PC-9 (cell line): ENCODE measurements at regions not wholly inside any gene's neighbourhood (a gene's known extent, or its start where the extent isn't known, plus 50 kb on each side); places are given as distances from the start of the nearest gene placed in this dataset.
A peak's percentile ranks its signal among the peaks of the same experiment; 100 is the strongest.

Experiments used
- BruUV-seq: library from RNA; stranded (reverse); fragments of 400-500 nt; replicated peaks from 2 replicates; lab custom pipeline; 2021; lab: Mats Ljungman, UMichigan
- CTCF ChIA-PET: fragments of 300-600 bp; sonication (Branson Sonifier 250); formaldehyde crosslinking; loops from one replicate; lab custom pipeline; 2022; ENCODE audit warnings: antibody characterized with exemption; lab: Charles Lee
- POLR2A ChIA-PET: fragments of 300-600 bp; sonication (Branson Sonifier 250); formaldehyde crosslinking; loops from one replicate; lab custom pipeline; 2022; ENCODE audit warnings: antibody characterized with exemption; ENCODE audit not compliant: unreplicated experiment; lab: Charles Lee
- DNase-seq, 2 experiments: peaks; one replicate each; pipeline versions ENCODE4 v3.0.0 to v3.0.0-alpha.2; 2015 to 2022; ENCODE audit warnings: mixed read lengths in 1 of 2
- H2AFZ ChIP-seq: fragments of 200-600 bp; sonication (generic); 2 replicates; pipeline ENCODE4 v1.8.1; 2017; ENCODE audit warnings: antibody characterized with exemption
- H3F3A ChIP-seq: fragments of 200-600 bp; sonication (generic); 2 replicates; pipeline ENCODE4 v1.8.1; 2017; ENCODE audit warnings: antibody characterized with exemption, mild to moderate bottlenecking, low read depth; ENCODE audit not compliant: insufficient read depth
- H3K27ac ChIP-seq: fragments of 200-600 bp; sonication (generic); 2 replicates; pipeline ENCODE4 v1.6.1; 2016; ENCODE audit warnings: mixed run types
- H3K27me3 ChIP-seq: fragments of 200-600 bp; sonication (generic); 2 replicates; pipeline ENCODE4 v1.6.1; 2016; ENCODE audit warnings: low read depth, mixed run types; ENCODE audit not compliant: insufficient read depth
- H3K36me3 ChIP-seq: fragments of 200-600 bp; sonication (generic); 2 replicates; pipeline ENCODE4 v1.6.1; 2016; ENCODE audit warnings: low read depth, mixed run types
- H3K4me1 ChIP-seq: fragments of 200-600 bp; sonication (generic); replicated peaks from 2 replicates; pipeline ENCODE4 v1.6.1; 2016; ENCODE audit warnings: mixed run types; ENCODE audit not compliant: insufficient read depth
- H3K4me2 ChIP-seq: fragments of 200-600 bp; sonication (generic); 2 replicates; pipeline ENCODE4 v1.6.1; 2017; ENCODE audit warnings: mixed run types
- H3K4me3 ChIP-seq: fragments of 200-600 bp; sonication (generic); 2 replicates; pipeline ENCODE4 v1.6.1; 2016; ENCODE audit warnings: mixed run types
- H3K79me2 ChIP-seq: fragments of 200-600 bp; sonication (generic); 2 replicates; pipeline ENCODE4 v1.6.1; 2017; ENCODE audit warnings: low read depth, mixed run types
- H3K9me2 ChIP-seq: fragments of 200-600 bp; sonication (generic); 2 replicates; pipeline ENCODE4 v1.8.1; 2017; ENCODE audit warnings: mild to moderate bottlenecking; ENCODE audit not compliant: insufficient read depth
- H3K9me3 ChIP-seq: fragments of 200-600 bp; sonication (generic); 2 replicates; pipeline ENCODE4 v1.8.1; 2016; ENCODE audit warnings: low read depth; ENCODE audit not compliant: insufficient read depth
- H4K20me1 ChIP-seq: fragments of 200-600 bp; sonication (generic); 2 replicates; pipeline ENCODE4 v1.8.1; 2017; ENCODE audit not compliant: insufficient read depth
- EZH2 ChIP-seq: fragments of 200-600 bp; sonication (generic); IDR thresholded peaks from 2 replicates; pipeline ENCODE4 v1.8.0; 2017; ENCODE audit warnings: antibody characterized with exemption, low read depth
- intact Hi-C: fragments of 100-400 bp; cut with micrococcal nuclease; formaldehyde crosslinking; loops from one replicate; pipeline ENCODE4 v1.10.0; 2022; ENCODE audit not compliant: unreplicated experiment
- TF ChIP-seq, protein P1 (sequence below): fragments of 200-600 bp; sonication (generic); conservative IDR thresholded peaks from 2 replicates; pipeline ENCODE4 v1.6.1; 2017; ENCODE audit warnings: mixed run types, antibody characterized with exemption, mild to moderate bottlenecking, moderate library complexity

DNA sequence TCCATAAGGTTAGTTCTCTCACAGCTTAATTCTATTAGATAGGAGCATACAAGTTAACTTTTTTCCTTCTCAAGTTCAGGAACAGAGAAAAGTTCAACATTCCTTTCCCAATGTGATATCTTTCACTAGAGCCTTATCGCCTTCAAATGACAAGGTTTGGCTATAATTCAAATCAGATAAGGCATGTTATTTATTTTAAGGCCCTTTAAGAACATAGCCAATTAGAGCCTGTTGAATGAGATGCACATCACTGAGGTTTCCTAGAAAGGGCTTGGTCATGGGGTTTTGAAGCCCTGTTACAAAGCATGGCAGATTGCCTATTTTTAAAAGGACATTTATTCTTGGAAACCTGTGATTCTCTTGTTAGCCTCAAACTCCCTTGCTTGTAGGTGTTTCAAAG, 123.4 kb downstream of the BASP1 start:
- Histone ChIP-seq H3K27ac (no peak overlapping the region), H3K79me2 (no peaks in the 10 kb centered on the region), H3F3A (peaks cover 18% of the 10 kb centered on the region), H3K4me2 (no peak overlapping the region), H2AFZ (no peak overlapping the region), H4K20me1 (no peaks in the 10 kb centered on the region), H3K27me3 (peaks cover 3% of the 10 kb centered on the region; the same call in 1 of the 2 replicates), H3K4me1 (peaks cover 28% of the 10 kb centered on the region), H3K9me3 (peaks cover 9% of the 10 kb centered on the region; the same call in 1 of the 2 replicates), H3K36me3 (no peaks in the 10 kb centered on the region), H3K4me3 (no peak overlapping the region), H3K9me2 (no peaks in the 10 kb centered on the region)
- BruUV-seq = no TSS peak
- intact Hi-C loops = no loop called here
- TF ChIP-seq EZH2 = no peak
- TF ChIP-seq, protein P1, sequence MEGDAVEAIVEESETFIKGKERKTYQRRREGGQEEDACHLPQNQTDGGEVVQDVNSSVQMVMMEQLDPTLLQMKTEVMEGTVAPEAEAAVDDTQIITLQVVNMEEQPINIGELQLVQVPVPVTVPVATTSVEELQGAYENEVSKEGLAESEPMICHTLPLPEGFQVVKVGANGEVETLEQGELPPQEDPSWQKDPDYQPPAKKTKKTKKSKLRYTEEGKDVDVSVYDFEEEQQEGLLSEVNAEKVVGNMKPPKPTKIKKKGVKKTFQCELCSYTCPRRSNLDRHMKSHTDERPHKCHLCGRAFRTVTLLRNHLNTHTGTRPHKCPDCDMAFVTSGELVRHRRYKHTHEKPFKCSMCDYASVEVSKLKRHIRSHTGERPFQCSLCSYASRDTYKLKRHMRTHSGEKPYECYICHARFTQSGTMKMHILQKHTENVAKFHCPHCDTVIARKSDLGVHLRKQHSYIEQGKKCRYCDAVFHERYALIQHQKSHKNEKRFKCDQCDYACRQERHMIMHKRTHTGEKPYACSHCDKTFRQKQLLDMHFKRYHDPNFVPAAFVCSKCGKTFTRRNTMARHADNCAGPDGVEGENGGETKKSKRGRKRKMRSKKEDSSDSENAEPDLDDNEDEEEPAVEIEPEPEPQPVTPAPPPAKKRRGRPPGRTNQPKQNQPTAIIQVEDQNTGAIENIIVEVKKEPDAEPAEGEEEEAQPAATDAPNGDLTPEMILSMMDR = no peak
- POLR2A ChIA-PET = no interaction called here
- CTCF ChIA-PET = no interaction called here
- peak in 1 of 2 experiments; percentile 68 for DNase-seq

DNA sequence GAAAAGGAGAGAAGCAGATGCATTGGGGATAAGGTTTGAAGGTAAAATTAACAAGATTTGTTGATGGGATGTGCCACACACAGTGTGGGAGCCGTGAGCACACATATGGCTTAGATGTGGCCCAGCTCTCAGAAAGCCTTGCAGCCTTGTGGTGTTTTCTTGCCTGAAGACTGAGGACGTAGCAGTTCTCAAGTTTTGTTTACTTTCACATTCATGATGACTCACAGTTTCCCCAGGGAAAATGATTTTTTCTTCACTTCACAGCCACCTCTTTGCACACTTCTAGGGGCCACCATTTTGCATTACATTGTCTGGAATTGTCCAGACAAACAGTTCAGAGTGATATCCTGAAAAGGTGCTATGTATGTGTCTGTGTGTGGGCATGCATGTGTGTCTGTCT, 126.2 kb downstream of the BASP1 start:
- Histone ChIP-seq H2AFZ (peak overlapping the region; percentile 5; the same call in 1 of the 2 replicates), H3K9me2 (no peaks in the 10 kb centered on the region), H3K9me3 (no peaks in the 10 kb centered on the region), H3K4me2 (peak overlapping the region; percentile 60), H3K27ac (no peak overlapping the region), H3K4me3 (no peak overlapping the region), H3K36me3 (no peaks in the 10 kb centered on the region), H4K20me1 (no peaks in the 10 kb centered on the region), H3K4me1 (peaks cover 28% of the 10 kb centered on the region), H3K79me2 (no peaks in the 10 kb centered on the region), H3F3A (peaks cover 18% of the 10 kb centered on the region), H3K27me3 (no peaks in the 10 kb centered on the region)
- intact Hi-C loops = loop anchor here (1.0 kb wide), 1 partner anchor 26 kb away; no protein-coding TSS in a partner anchor
- ChIA-PET POLR2A (no interaction called here), CTCF (no interaction called here)
- TF ChIP-seq, protein P1 = no peak
- no peak for TF ChIP-seq EZH2
- BruUV-seq = no TSS peak
- peak; percentile 24 to 40 for DNase-seq

DNA sequence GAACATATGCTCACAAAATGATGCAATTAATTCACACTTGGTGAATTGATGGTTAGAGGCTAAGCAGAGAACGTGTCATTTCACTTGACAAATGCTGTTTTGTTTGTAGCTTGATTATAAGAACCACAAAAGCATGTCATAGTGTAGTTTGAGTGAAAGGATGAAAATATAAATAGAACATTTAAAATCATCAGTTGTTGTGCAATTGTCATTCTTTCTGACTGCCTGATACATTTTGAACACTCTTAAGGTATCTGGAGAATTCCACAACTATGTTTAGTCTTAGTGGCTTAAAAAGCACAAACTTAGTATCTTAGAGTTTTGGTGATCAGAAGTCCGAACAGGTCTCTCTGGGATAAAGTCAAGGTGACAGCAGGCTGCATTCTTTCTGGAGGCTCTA, 129.4 kb downstream of the BASP1 start:
- intact Hi-C loops = no loop called here
- Histone ChIP-seq H3K9me3 (no peaks in the 10 kb centered on the region), H4K20me1 (no peaks in the 10 kb centered on the region), H3F3A (0 out of 2 replicates have a peak, but pooled peaks cover 4% of the 10 kb centered on the region), H3K27ac (no peak overlapping the region), H3K4me1 (peaks cover 11% of the 10 kb centered on the region), H3K9me2 (0 out of 2 replicates have a peak, but pooled peaks cover 7% of the 10 kb centered on the region), H3K36me3 (no peaks in the 10 kb centered on the region), H3K4me3 (no peak overlapping the region), H3K4me2 (no peak overlapping the region), H3K79me2 (no peaks in the 10 kb centered on the region), H2AFZ (no peak overlapping the region), H3K27me3 (no peaks in the 10 kb centered on the region; the same call in 1 of the 2 replicates)
- TF ChIP-seq, protein P1 = no peak
- TF ChIP-seq EZH2 = no peak
- POLR2A ChIA-PET = no interaction called here
- CTCF ChIA-PET = no interaction called here
- no peak for DNase-seq
- BruUV-seq = no TSS peak
